GM12878 (cell line): ENCODE measurements at regions not wholly inside any gene's neighbourhood (a gene's known extent, or its start where the extent isn't known, plus 50 kb on each side); places are given as distances from the start of the nearest gene placed in this dataset.

Source experiments
- ATAC-seq: fragments of 200-7000 bp; cut with Tn5 transposase; 3 replicates; pipeline ENCODE4 v1.9.1; 2020; ENCODE audit warnings: mild to moderate bottlenecking, moderate library complexity
- BruUV-seq: library from RNA; stranded (reverse); fragments of 400-500 nt; replicated peaks from 2 replicates; lab custom pipeline; 2021; lab: Mats Ljungman, UMichigan
- CTCF ChIA-PET: fragments of 300-600 bp; sonication (Branson Sonifier 250); formaldehyde crosslinking; extraction: SDS; loops from one replicate; lab custom pipeline; 2021; ENCODE audit warnings: inconsistent platforms; lab: Yijun Ruan, JAX
- POLR2A ChIA-PET: fragments of 350-600 bp; formaldehyde crosslinking; extraction: SDS; loops from one replicate; lab custom pipeline; 2021; ENCODE audit warnings: inconsistent platforms; lab: Charles Lee
- RAD21 ChIA-PET: fragments of 300-600 bp; sonication (Branson Sonifier 250); formaldehyde crosslinking; loops from one replicate; lab custom pipeline; 2023; ENCODE audit warnings: antibody characterized with exemption; ENCODE audit not compliant: unreplicated experiment; lab: Charles Lee
- SMC1A ChIA-PET: fragments of 300-600 bp; sonication (Branson Sonifier 250); formaldehyde crosslinking; loops from one replicate; lab custom pipeline; 2023; ENCODE audit not compliant: unreplicated experiment, uncharacterized antibody; lab: Charles Lee
- DNase-seq: peaks from one replicate; pipeline ENCODE4 v3.0.0-alpha.2; 2011; ENCODE audit warnings: low read depth, low spot score
- FAIRE-seq: peaks from 3 replicates; lab custom pipeline; 2011; peaks lifted over from hg19 to GRCh38; lab: Jason Lieb, UNC
- H2AFZ ChIP-seq: 2 replicates; pipeline ENCODE4 v1.6.0; 2011; ENCODE audit warnings: low read depth, low read length, control low read depth; ENCODE audit not compliant: control insufficient read depth
- H3K27ac ChIP-seq: 2 replicates; pipeline ENCODE4 v1.5.1; 2011; ENCODE audit warnings: control low read depth; ENCODE audit not compliant: control insufficient read depth, insufficient read depth
- H3K27me3 ChIP-seq, 2 experiments: replicated peaks in 1 of 2; 2 replicates each; pipeline versions ENCODE4 v1.6.0 to v1.6.1; 2011; ENCODE audit warnings: low read length in 1 of 2; ENCODE audit not compliant: control insufficient read depth in 2 of 2, insufficient read depth in 2 of 2
- H3K36me3 ChIP-seq, 2 experiments: 2 replicates each; pipeline ENCODE4 v1.5.1; 2011; ENCODE audit warnings: low read length in 1 of 2; ENCODE audit not compliant: control insufficient read depth in 2 of 2, insufficient read depth in 2 of 2
- H3K4me1 ChIP-seq: 2 replicates; pipeline ENCODE4 v1.6.1; 2011; ENCODE audit warnings: mild to moderate bottlenecking, low read length, moderate library complexity, mixed read lengths; ENCODE audit not compliant: control insufficient read depth, insufficient read depth
- H3K4me2 ChIP-seq: 2 replicates; pipeline ENCODE4 v1.6.0; 2011; ENCODE audit warnings: control low read depth; ENCODE audit not compliant: control insufficient read depth, insufficient read depth
- H3K4me3 ChIP-seq: fragments of 200-600 bp; sonication (generic); 2 replicates; pipeline ENCODE4 v1.5.1; 2016
- H3K79me2 ChIP-seq: 2 replicates; pipeline ENCODE4 v1.6.0; 2011; ENCODE audit warnings: low read length; ENCODE audit not compliant: control insufficient read depth, insufficient read depth
- H3K9ac ChIP-seq: 2 replicates; pipeline ENCODE4 v1.8.0; 2011; ENCODE audit warnings: low read length, control low read depth, mixed read lengths; ENCODE audit not compliant: control insufficient read depth, insufficient read depth
- H3K9me3 ChIP-seq: replicated peaks from 3 replicates; pipeline ENCODE4 v1.5.1; 2011; ENCODE audit warnings: mild to moderate bottlenecking, low read length; ENCODE audit not compliant: control insufficient read depth, insufficient read depth
- H4K20me1 ChIP-seq: 2 replicates; pipeline ENCODE4 v1.6.0; 2011; ENCODE audit not compliant: control insufficient read depth, insufficient read depth
- ELK1 ChIP-seq: IDR thresholded peaks from 2 replicates; pipeline ENCODE4 v1.6.1; 2012; ENCODE audit warnings: low read depth, low read length, improper control_type of control experiment
- FOXM1 ChIP-seq: IDR thresholded peaks from 2 replicates; pipeline ENCODE4 v1.6.1; 2012; ENCODE audit warnings: low read depth, mild to moderate bottlenecking, inconsistent platforms, low read length, moderate library complexity
- JUND ChIP-seq: IDR thresholded peaks from 2 replicates; pipeline ENCODE4 v1.6.1; 2012; ENCODE audit warnings: low read depth, mild to moderate bottlenecking, low read length, improper control_type of control experiment, moderate library complexity
- NKRF ChIP-seq: fragments of 450-650 bp; conservative IDR thresholded peaks from 2 replicates; pipeline ENCODE4 v1.6.1; 2017; ENCODE audit warnings: mild to moderate bottlenecking, moderate library complexity
- RBBP5 ChIP-seq: fragments of 200-600 bp; sonication (generic); conservative IDR thresholded peaks from 2 replicates; pipeline ENCODE4 v1.6.1; 2016
- SIX5 ChIP-seq: IDR thresholded peaks from 2 replicates; pipeline ENCODE4 v1.6.1; 2011; ENCODE audit warnings: mild to moderate bottlenecking, low read depth, low read length, moderate library complexity; ENCODE audit not compliant: severe bottlenecking
- ZBED1 ChIP-seq: IDR thresholded peaks from 2 replicates; pipeline ENCODE4 v1.6.1; 2016; ENCODE audit warnings: borderline replicate concordance
- ZNF217 ChIP-seq: fragments of 450-650 bp; IDR thresholded peaks from 2 replicates; pipeline ENCODE4 v1.6.1; 2017; ENCODE audit warnings: antibody characterized with exemption, mild to moderate bottlenecking
- ZNF24 ChIP-seq: fragments of 450-650 bp; IDR thresholded peaks from 2 replicates; pipeline ENCODE4 v1.6.1; 2017; ENCODE audit warnings: antibody characterized with exemption, mild to moderate bottlenecking
- WGBS: methylation state at CpG from one replicate; pipeline ENCODE4 v1.1.6; 2016; ENCODE audit warnings: low lambda C conversion rate; ENCODE audit not compliant: insufficient replicate concordance, insufficient coverage; ENCODE audit errors: missing lambda C conversion rate; 5-methylcytosine and 5-hydroxymethylcytosine counted together
- in situ Hi-C: fragments of 300-500 bp; cut with MboI; formaldehyde crosslinking; loops from 9 replicates; pipeline ENCODE4 v1.14.3; 2018; ENCODE audit warnings: mixed read lengths
- intact Hi-C: fragments of 100-400 bp; cut with micrococcal nuclease; formaldehyde crosslinking; loops from one replicate; pipeline ENCODE4 v1.14.2; 2022; ENCODE audit not compliant: unreplicated experiment
- TF ChIP-seq, protein P1 (sequence below): IDR thresholded peaks from 2 replicates; pipeline ENCODE4 v1.6.1; 2012; ENCODE audit warnings: low read depth, low read length, improper control_type of control experiment
- TF ChIP-seq, protein P2 (sequence below), 3 experiments: IDR thresholded peaks in 2 of 3; conservative IDR thresholded peaks in 1 of 3; 2 replicates each; pipeline ENCODE4 v1.5.1; 2011; ENCODE audit warnings: low read depth in 3 of 3, low read length in 3 of 3, mild to moderate bottlenecking in 3 of 3, control low read depth in 2 of 3, moderate library complexity in 2 of 3, inconsistent platforms in 1 of 3, mixed read lengths in 1 of 3; ENCODE audit not compliant: control insufficient read depth in 2 of 3, insufficient read depth in 1 of 3; ENCODE audit errors: extremely low read depth in 1 of 3

DNA sequence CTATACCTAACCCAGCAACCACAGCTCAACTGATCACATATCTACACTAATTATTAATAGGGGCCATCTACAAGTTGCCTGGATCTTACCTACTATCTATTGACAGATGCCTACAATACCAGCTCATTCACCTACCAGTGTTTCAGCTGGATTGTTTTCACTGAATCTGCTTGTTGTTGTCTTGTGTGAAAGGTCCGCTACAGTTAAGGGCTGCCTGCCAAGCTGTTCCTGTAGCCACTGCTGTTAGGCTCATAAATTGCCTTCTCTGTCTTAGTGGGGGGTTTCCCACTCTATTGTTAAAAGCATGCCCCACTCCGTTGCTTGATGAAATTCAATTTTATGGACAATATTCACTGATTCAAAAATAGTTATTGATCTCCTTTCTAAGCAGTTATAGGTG, 199.7 kb upstream of the TMPRSS15 start:
- Histone ChIP-seq H3K4me2 (no peak overlapping the region), H4K20me1 (no peaks in the 10 kb centered on the region), H2AFZ (no peak overlapping the region)
- intact Hi-C loops, result no loop called here
- ChIA-PET RAD21 (no interaction called here), SMC1A (interaction anchor here (0.8 kb wide), 1 partner anchor 9 kb away, joined by 3 read pairs; no protein-coding TSS in a partner anchor)
- TF ChIP-seq ELK1 (no peak), RBBP5 (no peak), SIX5 (no peak), JUND (no peak), FOXM1 (no peak), ZNF217 (no peak), NKRF (no peak), ZBED1 (no peak), ZNF24 (no peak)
- TF ChIP-seq, protein P1, sequence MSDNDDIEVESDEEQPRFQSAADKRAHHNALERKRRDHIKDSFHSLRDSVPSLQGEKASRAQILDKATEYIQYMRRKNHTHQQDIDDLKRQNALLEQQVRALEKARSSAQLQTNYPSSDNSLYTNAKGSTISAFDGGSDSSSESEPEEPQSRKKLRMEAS, result no peak
- TF ChIP-seq, protein P2, sequence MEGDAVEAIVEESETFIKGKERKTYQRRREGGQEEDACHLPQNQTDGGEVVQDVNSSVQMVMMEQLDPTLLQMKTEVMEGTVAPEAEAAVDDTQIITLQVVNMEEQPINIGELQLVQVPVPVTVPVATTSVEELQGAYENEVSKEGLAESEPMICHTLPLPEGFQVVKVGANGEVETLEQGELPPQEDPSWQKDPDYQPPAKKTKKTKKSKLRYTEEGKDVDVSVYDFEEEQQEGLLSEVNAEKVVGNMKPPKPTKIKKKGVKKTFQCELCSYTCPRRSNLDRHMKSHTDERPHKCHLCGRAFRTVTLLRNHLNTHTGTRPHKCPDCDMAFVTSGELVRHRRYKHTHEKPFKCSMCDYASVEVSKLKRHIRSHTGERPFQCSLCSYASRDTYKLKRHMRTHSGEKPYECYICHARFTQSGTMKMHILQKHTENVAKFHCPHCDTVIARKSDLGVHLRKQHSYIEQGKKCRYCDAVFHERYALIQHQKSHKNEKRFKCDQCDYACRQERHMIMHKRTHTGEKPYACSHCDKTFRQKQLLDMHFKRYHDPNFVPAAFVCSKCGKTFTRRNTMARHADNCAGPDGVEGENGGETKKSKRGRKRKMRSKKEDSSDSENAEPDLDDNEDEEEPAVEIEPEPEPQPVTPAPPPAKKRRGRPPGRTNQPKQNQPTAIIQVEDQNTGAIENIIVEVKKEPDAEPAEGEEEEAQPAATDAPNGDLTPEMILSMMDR (IDR thresholded peaks at IDR 0.05 in 2 of 3, conservative IDR thresholded peaks at IDR 0.05 in 1 of 3; ENCODE audit: control insufficient read depth in 2 of 3, extremely low read depth in 1 of 3, insufficient read depth in 1 of 3, low read depth in 3 of 3, low read length in 3 of 3), result no peak
- TF ChIP-seq, all 136 proteins: peak for 0
- no peaks in the 10 kb centered on the region for H3K9me3 ChIP-seq
- POLR2A ChIA-PET, result no interaction called here
- H3K4me3 ChIP-seq, result no peak overlapping the region
- no peak overlapping the region for H3K27ac ChIP-seq
- DNase-seq (no peak), ATAC-seq (no peak), FAIRE-seq (no peak)
- no peaks in the 10 kb centered on the region for H3K36me3 ChIP-seq
- H3K27me3 ChIP-seq, result no peaks in the 10 kb centered on the region
- CTCF ChIA-PET, result interaction anchor here (0.7 to 1.3 kb wide), 3 partner anchors 10 to 32 kb away, joined by 3 read pairs; no protein-coding TSS in a partner anchor
- no peaks in the 10 kb centered on the region for H3K79me2 ChIP-seq
- in situ Hi-C loops, result no loop called here
- H3K9ac ChIP-seq, result no peak overlapping the region
- BruUV-seq, result no TSS peak
- H3K4me1 ChIP-seq, result no peaks in the 10 kb centered on the region
- WGBS, result 0% methylated on average over 2 of the region's 2 CpGs
